GM12864 (cell line): ENCODE measurements at regions not wholly inside any gene's neighbourhood (a gene's known extent, or its start where the extent isn't known, plus 50 kb on each side); places are given as distances from the start of the nearest gene placed in this dataset.

Experiments used
- DNase-seq: peaks from one replicate; pipeline ENCODE4 v3.0.0-alpha.2; 2011; ENCODE audit warnings: low read depth
- H3K4me3 ChIP-seq: 2 replicates; pipeline ENCODE4 v1.5.1; 2011; ENCODE audit warnings: mild to moderate bottlenecking, low read depth, low read length, control low read depth
- CTCF ChIP-seq: IDR thresholded peaks from 2 replicates; pipeline ENCODE4 v1.5.1; 2011; ENCODE audit warnings: low read depth, mild to moderate bottlenecking, moderate library complexity, low read length, control low read depth, inconsistent platforms; ENCODE audit errors: missing control alignments

GRCh38 chr3:72143966-72144717, 359.2 kb upstream of the PROK2 start:
- DNase-seq, result no peak
- H3K4me3 ChIP-seq, result no peak overlapping the region
- TF ChIP-seq CTCF, result no peak

DNA sequence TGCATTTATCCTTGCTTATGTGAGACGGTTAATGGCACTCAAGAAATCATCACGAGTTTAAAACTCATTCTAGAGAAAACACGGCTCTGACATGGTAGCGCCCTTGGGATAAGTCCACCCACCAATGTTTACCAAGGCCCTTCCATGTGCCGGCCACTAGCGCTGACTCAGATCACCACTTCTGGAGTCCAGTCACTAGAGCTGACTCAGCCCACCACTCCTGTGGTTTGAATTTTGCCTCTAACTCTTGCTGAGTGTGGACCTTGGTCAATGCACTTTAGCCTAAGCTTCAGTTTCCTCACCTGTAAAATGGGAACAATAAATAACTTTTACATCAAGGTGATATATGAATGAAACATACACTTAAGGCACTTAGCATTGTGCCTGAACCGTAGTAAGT, 358.4 kb upstream of the PROK2 start:
- TF ChIP-seq CTCF, result no peak
- no peak overlapping the region for H3K4me3 ChIP-seq
- no peak for DNase-seq

GRCh38 chr3:72142028-72142427, 357.1 kb upstream of the PROK2 start:
- TF ChIP-seq CTCF, result no peak
- H3K4me3 ChIP-seq, result no peak overlapping the region
- DNase-seq, result no peak

DNA sequence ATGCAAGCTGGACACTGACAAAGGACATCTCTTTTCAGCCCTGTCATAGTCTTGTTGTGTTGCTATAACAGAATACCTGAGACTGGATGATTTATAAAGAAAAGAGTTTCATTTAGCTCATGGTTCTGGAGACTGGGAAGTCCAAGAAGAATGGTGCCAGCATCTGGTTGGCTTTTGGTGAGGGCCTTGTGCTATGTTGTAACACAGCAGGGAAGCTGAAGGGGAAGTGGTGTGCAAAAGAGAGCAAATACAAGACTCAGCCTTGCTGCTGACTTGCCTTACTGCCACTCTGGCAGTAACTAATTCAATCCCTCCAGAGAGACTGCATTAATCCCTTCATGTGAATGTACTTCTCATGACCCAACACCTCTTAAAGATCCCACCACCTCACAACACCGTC, 356.3 kb upstream of the PROK2 start:
- H3K4me3 ChIP-seq, result no peak overlapping the region
- DNase-seq, result no peak
- TF ChIP-seq CTCF, result no peak

GRCh38 chr3:72139316-72139715, 354.4 kb upstream of the PROK2 start:
- no peak overlapping the region for H3K4me3 ChIP-seq
- DNase-seq, result no peak
- no peak for TF ChIP-seq CTCF

DNA sequence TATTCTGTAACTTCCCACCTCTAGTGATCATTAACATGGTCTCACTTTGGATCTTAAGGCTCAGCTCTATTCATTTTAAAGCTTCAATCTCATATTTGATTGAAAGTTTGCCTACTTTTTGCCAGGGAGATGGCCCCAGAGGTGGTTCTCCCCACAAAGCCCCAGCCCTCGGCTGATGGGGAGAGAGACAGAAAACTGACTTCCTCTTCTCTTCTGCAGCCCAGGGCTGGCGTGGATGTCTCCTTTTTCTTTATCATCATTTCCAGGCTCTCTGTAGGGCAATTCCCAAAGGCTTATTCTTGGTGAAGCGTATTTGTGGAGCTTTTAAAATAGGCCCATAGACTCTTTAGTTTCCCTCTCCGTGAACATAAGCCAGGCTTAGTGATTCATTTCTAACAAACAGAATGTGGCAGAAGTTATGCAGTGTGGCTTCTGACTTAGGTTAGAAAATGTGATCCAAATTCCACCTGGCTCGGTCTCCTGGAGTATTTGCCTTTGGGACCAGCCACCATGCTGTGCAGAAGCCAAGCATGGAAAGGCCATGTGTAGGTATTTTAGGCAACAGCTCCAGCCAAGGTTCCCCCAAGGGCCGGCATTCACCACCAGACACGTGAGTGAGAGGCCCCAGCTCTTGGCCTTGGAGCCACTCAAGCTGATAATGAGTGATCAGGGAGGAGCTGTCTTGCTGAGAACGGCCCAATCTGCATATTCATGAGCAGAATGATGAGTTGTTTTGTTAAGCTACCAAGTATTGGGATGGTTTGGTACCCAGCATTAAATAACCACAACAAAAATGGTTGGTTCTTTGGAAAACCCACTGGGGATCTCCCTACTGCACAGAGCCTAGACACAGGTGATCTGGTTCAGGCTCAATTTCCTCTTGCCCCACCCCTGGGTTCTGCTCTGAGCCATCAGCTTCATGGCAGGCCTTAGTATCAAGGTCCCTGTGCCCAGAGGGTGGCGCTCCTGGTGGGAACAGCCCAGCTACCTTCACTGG, 353.2 kb upstream of the PROK2 start:
- no peak for TF ChIP-seq CTCF
- DNase-seq, result no peak
- H3K4me3 ChIP-seq, result no peak overlapping the region

GRCh38 chr3:72135636-72136035, 350.7 kb upstream of the PROK2 start:
- DNase-seq, result no peak
- H3K4me3 ChIP-seq, result no peak overlapping the region
- no peak for TF ChIP-seq CTCF
